A673 (cell line): ENCODE measurements at regions not wholly inside any gene's neighbourhood (a gene's known extent, or its start where the extent isn't known, plus 50 kb on each side); places are given as distances from the start of the nearest gene placed in this dataset.

ENCODE experiments used
- BruUV-seq: library from RNA; stranded (reverse); fragments of 400-500 nt; replicated peaks from 2 replicates; lab custom pipeline; 2021; lab: Mats Ljungman, UMichigan
- CTCF ChIA-PET: fragments of 300-600 bp; sonication (Branson Sonifier 250); formaldehyde crosslinking; loops from one replicate; lab custom pipeline; 2022; ENCODE audit warnings: antibody characterized with exemption; lab: Charles Lee
- POLR2A ChIA-PET: fragments of 300-600 bp; sonication (Branson Sonifier 250); formaldehyde crosslinking; loops from one replicate; lab custom pipeline; 2022; ENCODE audit warnings: antibody characterized with exemption; ENCODE audit not compliant: low non-redundant PET; lab: Charles Lee
- DNase-seq: peaks from one replicate; pipeline ENCODE4 v3.0.0-alpha.2; 2015; ENCODE audit warnings: low spot score
- H3K27ac ChIP-seq: fragments of 200-600 bp; sonication (generic); 2 replicates; pipeline ENCODE4 v1.5.1; 2016; ENCODE audit warnings: mixed run types, low read depth, mild to moderate bottlenecking, mixed read lengths, antibody characterized with exemption, low read length; ENCODE audit not compliant: poor library complexity, severe bottlenecking
- H3K27me3 ChIP-seq: fragments of 200-600 bp; sonication (generic); replicated peaks from 2 replicates; pipeline ENCODE4 v1.6.1; 2017; ENCODE audit warnings: mixed run types, low read depth, mild to moderate bottlenecking, mixed read lengths, antibody characterized with exemption, low read length; ENCODE audit not compliant: insufficient read depth, poor library complexity
- H3K36me3 ChIP-seq: fragments of 200-600 bp; sonication (generic); 2 replicates; pipeline ENCODE4 v1.6.1; 2016; ENCODE audit warnings: mixed run types, mild to moderate bottlenecking, mixed read lengths, antibody characterized with exemption, low read length; ENCODE audit not compliant: insufficient read depth, poor library complexity, severe bottlenecking
- H3K4me1 ChIP-seq: fragments of 200-600 bp; sonication (generic); 2 replicates; pipeline ENCODE4 v1.6.1; 2017; ENCODE audit warnings: mixed run types, mild to moderate bottlenecking, mixed read lengths, antibody characterized with exemption, low read length; ENCODE audit not compliant: insufficient read depth, poor library complexity, severe bottlenecking
- H3K4me3 ChIP-seq: fragments of 200-600 bp; sonication (generic); 2 replicates; pipeline ENCODE4 v1.5.1; 2016; ENCODE audit warnings: low read depth, mixed run types, mild to moderate bottlenecking, mixed read lengths, low read length; ENCODE audit not compliant: poor library complexity, severe bottlenecking
- H3K9me3 ChIP-seq: fragments of 200-600 bp; sonication (generic); 2 replicates; pipeline ENCODE4 v1.6.1; 2016; ENCODE audit warnings: mixed run types, low read depth, mild to moderate bottlenecking, mixed read lengths, antibody characterized with exemption, low read length; ENCODE audit not compliant: poor library complexity, severe bottlenecking
- CTCF ChIP-seq: fragments of 300-800, 200-600 bp; sonication (generic); conservative IDR thresholded peaks from 2 replicates; pipeline ENCODE4 v1.5.1; 2017; ENCODE audit warnings: low read depth, mild to moderate bottlenecking, antibody characterized with exemption, low read length, moderate library complexity, mixed read lengths
- EZH2 ChIP-seq: fragments of 200-600 bp; sonication (generic); IDR thresholded peaks from 2 replicates; pipeline ENCODE4 v1.6.1; 2017; ENCODE audit warnings: borderline replicate concordance, low read depth, mild to moderate bottlenecking, mixed read lengths, antibody characterized with exemption, low read length; ENCODE audit not compliant: poor library complexity, severe bottlenecking
- intact Hi-C: fragments of 100-400 bp; cut with micrococcal nuclease; formaldehyde crosslinking; loops from one replicate; pipeline ENCODE4 v1.10.0; 2022; ENCODE audit not compliant: unreplicated experiment

DNA sequence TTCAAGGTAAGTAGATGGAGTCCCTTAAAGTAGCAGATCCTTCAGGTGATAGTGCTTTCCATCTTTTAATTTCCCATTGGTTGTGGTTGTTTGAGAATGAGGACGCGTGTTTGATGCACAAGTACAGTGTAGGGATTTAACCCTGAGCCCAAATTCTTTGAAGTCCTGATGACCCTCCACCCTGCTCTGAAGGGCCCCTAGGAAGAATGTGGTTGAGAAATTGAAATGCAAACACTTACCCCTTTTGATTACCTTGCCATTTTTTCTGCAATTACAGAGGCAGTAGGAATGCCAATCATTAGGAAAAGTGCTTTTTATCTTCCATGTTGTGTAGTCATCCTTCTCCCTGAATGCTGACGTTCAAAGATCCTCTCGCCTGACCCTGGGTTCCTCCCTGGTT is 112.4 kb downstream of the ZNF518B start:
- CTCF ChIA-PET = no interaction called here
- no peak for DNase-seq
- Histone ChIP-seq H3K4me1 (no peaks in the 10 kb centered on the region), H3K36me3 (no peaks in the 10 kb centered on the region), H3K27me3 (no peaks in the 10 kb centered on the region), H3K9me3 (no peaks in the 10 kb centered on the region), H3K4me3 (no peak overlapping the region), H3K27ac (no peak overlapping the region)
- TF ChIP-seq EZH2 (no peak), CTCF (no peak)
- POLR2A ChIA-PET = no interaction called here
- intact Hi-C loops = no loop called here
- BruUV-seq = no TSS peak

GRCh38 chr4:10343656-10344055 is 113.6 kb downstream of the ZNF518B start:
- Histone ChIP-seq H3K4me3 (no peak overlapping the region), H3K4me1 (no peaks in the 10 kb centered on the region), H3K27ac (no peak overlapping the region), H3K27me3 (no peaks in the 10 kb centered on the region), H3K9me3 (no peaks in the 10 kb centered on the region), H3K36me3 (no peaks in the 10 kb centered on the region)
- TF ChIP-seq CTCF (no peak), EZH2 (no peak)
- no peak for DNase-seq
- ChIA-PET POLR2A (no interaction called here), CTCF (no interaction called here)
- BruUV-seq = no TSS peak
- intact Hi-C loops = no loop called here

- no peak for TF ChIP-seq CTCF
- no peak for TF ChIP-seq EZH2
- no peak overlapping the region for H3K27ac ChIP-seq
- POLR2A ChIA-PET = interaction anchor here (0.6 kb wide), 1 partner anchor 115 kb away, joined by 4 read pairs; no protein-coding TSS in a partner anchor
- H3K4me3 ChIP-seq = no peak overlapping the region
- intact Hi-C loops = no loop called here
- no peaks in the 10 kb centered on the region for H3K4me1 ChIP-seq
- CTCF ChIA-PET = no interaction called here
- no peaks in the 10 kb centered on the region for H3K27me3 ChIP-seq
- H3K9me3 ChIP-seq = no peaks in the 10 kb centered on the region
- DNase-seq = no peak
- H3K36me3 ChIP-seq = no peaks in the 10 kb centered on the region
- BruUV-seq = no TSS peak
Measured at GRCh38 chr4:10342866-10343265, 114.4 kb downstream of the ZNF518B start.
